ENCODE measurements at regions not wholly inside any gene's neighbourhood (a gene's known extent, or its start where the extent isn't known, plus 50 kb on each side); places are given as distances from the start of the nearest gene placed in this dataset.

DNA sequence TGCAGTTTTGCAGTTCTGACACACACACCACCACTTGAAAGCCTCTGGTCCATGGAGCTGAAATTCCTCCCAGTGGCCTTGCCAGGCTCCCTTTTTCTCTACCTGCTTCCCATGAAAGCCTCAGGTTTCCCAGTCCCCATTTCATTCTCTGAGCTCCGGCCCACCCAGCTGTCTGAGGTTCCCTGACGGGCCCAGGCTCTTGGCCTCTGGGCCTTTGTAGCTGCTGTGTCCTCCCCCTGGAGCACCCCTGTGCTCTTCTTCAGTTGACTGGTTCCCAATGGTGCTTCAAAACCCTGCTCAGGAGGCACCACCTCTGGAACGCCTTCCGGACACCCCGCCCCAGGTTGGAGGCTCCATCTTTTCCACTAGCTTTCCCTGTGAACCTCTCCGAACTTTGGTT, 155.9 kb upstream of the SHB start:
- DNase-seq = no peak

DNA sequence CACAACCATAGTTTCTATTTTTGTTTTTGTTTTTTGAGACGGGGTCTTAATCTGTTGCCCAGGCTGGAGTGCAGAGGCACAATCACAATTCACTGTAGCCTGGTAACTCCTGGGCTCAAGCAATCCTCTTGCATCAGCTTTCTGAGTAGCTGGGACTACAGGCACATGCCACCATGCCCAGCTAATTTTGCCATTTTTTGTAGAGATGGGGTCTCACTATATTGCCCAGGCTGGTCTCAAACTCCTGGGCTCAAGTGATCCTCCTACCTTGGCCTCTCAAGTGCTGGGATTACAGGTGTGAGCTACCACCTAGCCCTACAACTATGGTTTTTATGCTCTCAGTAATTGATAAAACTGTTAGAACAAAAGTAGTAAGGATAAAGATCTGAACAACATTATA, 147.5 kb upstream of the SHB start:
- no peak for DNase-seq

DNA sequence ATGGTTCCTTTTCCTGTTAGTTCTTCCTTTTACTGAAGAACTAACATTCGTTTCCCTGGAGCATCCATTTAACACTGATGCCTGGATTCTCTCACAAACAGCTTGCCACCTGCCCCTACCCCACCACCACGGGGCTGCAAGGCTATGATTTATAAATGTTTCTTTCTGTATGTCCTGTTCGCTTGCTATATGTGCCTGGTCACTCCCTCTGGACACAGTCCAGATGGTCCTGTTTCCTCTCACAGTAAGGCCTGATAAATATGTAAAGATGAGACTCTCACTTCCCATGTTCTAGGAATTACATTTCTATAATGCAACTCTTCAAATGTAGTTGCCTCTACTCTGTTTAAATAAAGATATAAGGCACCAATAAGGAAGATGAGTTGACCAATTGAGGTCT, 146.4 kb upstream of the SHB start:
- no peak for DNase-seq

DNA sequence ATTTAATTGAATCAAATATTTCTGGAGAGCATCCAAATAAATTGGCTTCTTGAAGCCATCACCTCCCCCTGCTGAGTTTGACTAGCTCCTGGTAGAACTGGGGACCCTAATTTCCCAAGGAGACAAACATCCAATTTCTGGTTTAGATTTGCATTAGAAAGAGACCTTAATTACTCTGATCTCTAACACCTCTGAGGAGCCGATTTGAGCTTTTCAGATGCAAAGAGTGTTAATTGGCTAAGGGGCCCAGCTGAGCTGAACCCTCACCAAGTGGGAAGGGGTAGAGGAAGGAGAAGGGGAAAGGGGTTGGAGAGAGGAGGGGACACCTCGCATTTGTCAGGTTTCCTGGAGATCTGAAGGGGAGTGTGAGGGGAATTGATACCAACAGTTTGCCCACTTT, 145.4 kb upstream of the SHB start:
- DNase-seq = no peak

DNA sequence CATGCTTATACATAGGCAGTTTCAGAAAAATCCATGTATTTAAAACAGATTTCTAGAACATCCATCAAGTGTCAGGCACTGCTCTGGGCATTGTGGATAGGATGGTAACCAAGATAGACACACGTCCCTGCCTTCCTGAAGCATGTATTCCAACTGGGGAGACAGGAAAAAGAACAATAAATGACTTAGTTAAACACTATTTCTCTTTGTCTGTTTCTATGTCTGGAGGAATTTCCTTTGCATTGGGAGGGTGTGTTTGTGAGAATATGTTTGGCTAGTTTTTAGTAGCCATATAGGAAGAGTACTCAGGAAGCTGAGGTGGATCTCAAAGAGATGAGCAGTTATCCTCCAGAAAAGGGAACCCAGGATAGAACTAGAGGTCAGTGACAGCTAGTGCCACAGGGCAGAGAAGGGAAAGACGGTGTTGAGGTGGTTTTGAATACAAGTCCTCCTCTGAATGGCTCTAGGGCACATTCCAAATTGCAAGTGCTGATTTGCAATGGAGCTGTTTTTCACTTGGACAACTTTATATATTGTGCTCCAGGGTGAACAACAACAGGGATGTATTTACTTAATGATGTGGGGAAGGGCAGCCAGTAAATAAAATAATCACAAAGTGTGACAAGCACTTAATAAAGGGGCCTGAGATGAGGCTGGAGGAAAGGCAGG, 144.7 kb upstream of the SHB start:
- DNase-seq = no peak

DNA sequence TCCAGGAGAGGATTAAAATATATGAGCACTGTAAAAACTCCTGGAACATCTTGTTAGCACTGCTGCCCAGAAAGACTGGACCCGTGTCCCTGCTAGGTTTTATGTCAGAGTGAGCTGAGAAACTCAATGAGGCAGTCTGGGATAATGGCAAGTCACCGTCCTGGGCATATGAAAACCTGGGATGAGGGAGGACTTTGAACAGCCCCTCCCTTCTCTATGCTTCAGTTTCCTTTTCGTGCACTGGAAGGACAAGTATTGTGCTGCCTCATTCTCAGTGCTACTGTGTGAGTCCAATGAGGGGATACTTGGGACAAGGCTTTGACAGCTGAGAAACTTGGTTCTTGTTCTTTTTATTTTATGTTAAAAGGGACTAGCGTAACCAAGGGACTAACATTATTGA, 143.0 kb upstream of the SHB start:
- no peak for DNase-seq

DNA sequence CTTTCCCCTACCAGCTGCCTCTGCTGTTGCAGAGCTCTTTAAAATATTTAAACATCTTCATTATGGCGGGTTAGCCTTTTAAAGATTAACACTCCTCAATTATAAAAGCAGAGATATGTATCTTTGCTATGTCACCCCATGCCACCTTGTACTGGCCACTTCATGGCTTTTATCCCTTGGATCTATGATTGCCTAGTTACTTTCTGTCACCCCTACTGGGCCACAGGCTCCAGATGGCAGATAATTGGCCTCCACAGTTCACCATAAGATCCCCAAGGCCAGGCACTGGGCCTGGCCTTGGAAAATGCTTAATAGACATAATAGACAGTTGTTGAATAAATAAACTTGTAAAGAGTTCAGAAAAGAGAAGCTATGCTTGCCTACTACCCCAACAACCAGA, 142.0 kb upstream of the SHB start:
- DNase-seq = no peak

DNA sequence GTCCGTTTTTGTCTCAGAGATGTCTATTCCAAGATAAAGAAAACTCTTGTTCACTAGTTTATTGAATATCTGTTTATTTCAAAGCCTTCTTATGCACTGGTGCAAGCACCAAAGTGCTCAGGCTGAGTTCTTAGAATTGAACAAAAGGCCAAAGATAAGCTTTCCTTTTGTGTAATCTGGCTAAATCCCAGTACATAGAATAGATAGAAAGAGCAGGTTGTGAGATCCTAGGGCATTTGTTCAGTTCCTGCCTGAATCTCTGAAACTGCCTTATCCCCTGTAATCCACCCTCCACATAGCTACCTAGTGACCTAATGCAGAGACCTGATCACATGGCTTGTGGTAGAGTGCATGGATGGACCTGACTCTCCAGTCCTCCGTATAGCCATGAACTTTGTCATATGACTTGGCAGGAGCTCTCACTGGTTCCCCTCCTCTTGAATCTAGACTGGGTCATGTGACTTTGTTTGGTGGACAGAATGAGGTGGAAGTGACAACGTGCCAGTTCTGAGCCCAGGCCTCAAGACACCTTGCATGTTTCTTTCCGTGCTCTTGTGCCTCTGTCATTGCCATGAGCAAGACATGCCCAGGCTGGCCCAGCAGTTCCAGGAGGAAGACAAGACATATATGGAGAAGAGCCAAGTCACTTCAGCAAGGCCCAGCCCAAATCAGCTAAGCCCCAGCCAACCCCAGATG, 139.3 kb upstream of the SHB start:
- no peak for DNase-seq

DNA sequence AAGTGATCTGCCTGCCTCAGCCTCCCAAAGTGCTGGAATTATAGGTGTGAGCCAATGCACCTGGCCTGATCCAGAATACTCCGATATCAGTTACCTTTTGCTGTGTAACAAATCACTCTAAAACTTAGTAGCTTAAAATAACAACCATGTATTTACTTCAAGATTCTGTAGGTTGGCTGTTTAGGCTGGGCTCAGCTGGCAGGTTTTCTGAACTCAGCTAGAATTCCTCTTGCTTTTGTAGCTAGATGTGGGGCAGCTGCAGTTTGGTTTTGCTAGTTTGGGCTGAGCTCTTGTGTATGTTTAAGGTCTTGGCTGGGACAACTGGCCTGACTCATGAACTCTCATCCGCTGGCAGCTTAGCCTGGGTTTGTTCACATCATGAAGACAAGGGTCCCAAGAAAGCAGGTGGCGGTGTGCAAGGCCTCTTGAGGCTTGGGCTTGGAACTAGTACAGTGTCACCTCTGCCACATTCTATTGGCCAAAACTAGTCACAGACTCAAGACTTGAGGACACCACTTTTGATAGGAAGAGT, 138.3 kb upstream of the SHB start:
- DNase-seq = no peak

DNA sequence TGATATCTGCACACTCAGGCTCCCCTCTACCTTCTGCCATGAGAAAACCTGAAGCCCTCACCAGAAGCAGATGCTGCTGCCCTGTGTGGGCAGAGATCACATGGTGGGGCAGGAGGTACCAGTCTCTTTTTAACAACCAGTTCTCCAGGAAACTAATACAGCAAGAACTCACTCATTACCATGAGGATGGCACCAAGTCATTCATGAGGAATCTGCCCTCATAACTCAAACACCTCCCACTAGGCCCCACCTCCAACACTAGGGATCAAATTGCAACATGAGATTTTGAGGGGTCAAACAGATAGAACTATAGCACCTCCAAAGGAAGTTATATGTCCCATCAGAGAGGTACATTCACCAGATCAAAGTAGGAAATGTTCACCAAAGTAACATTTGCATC, 136.3 kb upstream of the SHB start:
- DNase-seq = no peak

DNA sequence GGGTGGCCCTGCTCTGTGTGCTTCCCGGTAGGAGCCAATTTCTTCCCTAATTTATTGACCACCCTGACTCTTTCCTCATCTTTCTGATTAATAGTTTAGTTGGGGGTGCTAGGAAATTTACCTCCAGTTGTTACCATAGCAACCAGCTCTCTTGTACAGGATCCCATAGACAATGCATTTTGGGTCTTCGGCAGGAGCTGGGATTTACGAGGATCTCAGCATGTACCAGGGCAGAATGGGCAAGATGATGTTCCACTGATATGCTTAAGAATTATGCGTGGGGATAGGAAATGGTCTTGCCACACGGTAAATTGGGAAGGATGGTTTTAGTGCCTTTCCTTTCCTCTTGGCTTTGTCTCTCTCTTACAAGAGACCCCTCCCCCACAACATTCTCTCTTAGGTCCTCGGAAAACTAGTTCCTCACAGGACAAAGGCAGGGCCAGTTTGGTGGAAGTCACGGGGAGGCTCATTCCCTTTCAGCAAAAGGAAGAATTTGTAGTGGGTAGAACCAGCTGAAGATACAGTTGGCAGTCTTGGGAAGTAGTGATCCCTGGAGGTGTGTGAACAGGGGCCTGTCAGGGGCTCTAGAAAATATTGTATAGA, 133.4 kb upstream of the SHB start:
- DNase-seq = no peak

DNA sequence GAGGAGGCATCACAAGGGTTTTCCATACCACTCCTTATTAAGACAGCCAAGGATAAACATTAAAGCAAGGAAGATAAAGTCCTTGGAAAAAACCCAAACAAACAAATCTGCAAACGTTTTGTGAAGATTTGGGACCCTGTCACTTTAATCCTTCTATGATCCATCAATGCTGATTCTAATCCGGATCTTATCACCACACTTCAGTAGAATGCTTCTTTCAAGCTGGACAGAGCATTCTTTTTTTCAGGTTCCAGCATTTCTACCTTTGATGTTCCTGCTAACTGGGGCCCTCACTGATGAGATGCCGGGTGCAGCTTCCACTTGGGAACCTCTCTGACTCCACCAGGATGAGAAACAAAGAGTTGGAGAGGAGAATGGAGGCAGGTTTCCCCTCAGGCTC, 132.8 kb upstream of the SHB start:
- DNase-seq = no peak

DNA sequence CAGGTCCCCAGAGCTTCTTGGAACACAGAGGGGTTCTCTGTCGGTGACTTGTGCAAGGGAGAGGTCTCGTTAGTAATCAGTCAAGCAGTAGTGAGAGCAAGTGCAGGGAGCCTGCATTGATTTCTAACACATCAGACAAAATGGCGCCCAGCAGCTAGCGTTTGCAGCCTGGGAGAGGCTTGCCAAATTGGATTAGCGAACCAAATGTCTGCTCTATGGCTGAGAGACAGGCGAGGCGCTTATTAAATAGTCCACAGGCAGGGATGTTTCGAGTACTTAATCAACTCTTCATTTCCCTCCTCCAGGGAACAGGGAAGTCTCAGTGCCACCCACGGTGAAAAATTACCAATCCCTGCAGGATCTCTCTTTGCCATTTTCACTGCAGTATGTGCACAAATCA, 131.4 kb upstream of the SHB start:
- DNase-seq = no peak

DNA sequence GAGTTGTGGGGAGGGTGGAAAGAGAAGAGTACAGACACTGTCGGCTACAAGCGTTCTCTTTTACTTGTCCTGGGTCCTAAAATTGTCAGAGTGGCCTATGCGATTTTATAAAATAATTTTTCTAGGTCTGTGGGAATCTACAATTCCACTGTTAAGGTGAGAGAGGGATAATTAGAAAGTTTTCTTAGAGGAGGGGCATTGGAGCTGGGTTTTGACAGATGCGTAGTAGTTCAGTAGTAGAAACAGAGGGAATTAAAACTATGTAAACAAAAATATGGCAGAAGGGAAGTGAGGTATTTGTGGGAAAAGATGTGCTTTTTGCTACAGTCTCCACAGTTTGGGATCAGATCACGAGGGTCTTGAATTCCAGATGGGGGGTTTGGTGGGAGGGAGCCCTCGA, 129.1 kb upstream of the SHB start:
- DNase-seq = no peak

DNA sequence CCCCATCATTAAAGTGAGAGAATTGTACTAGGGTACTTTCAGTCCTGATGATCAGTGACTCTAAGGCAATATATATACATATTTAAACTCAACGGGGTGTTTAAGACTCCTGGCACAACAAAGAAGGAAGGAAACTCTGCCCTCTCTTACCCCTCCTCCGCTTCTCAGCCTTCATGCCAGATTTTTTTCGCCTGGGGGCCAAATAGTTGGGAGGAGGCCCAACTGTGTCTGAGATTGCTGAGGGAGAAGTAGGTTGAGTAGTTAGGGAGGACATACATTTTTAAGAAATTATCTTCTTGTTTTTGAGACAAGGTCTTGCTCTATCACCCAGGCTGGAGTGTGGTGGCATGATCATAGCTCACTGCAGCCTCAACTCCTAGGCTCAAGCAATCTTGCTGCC, 127.7 kb upstream of the SHB start:
- DNase-seq = no peak

DNA sequence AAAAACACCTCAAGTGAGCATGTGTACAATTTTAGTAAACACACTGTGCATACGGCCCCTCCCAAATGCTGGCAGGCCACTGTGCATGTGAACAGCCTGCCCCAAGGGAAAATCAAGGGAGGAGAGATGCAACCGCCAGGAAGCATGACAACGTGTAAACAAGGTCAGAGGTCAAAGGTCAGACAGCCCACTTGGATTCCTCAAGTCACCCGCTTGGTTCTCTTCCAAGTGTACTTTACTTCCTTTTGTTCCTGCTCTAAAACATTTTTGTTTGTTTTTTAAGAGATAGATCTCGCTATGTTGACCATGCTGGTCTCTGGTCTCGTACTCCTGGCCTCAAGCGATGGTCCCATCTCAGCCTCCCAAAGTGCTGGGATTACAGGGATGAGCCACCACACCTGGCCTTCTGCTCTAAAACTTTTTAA, 126.7 kb upstream of the SHB start:
- DNase-seq = no peak

DNA sequence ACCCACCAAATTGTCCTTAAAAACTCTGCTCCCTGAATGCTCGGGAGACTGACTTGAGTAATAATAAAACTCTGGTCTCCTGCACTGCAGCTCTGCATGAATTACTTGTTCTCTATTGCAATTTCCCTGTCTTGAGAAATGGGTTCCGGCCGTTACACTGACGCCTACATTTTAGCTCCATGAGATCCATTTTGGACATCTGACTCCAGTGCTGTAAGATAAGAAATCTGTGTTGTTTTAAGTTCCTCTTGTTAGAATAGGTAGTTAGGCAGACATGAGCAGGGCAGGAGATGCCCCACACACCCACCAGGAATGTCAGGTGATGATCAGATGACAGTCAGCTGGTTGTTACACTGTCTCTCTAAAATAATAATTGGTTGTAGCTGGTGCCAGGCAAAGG, 125.8 kb upstream of the SHB start:
- no peak for DNase-seq

DNA sequence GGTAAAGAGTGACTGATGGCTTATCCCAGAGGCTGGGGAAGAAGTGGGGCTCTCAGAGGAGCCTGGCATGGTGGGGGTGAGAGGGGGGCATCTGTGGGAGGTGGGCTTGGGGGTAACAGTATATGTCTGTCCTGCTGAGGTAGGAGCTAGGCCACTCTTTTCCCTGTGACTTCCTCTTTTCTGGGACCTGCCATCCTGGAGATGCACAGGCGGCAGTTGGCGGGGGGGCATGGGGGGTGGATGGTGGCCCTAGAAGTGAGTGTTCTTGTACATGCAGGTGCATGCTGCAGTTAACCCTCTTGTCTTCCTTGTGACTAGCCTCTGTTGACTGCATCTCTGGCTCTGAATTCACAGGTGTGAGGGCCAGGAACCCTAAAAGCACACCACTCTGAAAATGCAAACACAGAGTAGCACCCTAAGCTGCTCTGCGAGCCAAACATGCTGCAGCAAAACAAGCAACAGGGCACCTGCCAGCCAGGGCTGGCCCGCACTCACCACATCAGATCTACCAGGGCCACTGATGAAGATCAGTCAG, 123.8 kb upstream of the SHB start:
- DNase-seq = no peak

DNA sequence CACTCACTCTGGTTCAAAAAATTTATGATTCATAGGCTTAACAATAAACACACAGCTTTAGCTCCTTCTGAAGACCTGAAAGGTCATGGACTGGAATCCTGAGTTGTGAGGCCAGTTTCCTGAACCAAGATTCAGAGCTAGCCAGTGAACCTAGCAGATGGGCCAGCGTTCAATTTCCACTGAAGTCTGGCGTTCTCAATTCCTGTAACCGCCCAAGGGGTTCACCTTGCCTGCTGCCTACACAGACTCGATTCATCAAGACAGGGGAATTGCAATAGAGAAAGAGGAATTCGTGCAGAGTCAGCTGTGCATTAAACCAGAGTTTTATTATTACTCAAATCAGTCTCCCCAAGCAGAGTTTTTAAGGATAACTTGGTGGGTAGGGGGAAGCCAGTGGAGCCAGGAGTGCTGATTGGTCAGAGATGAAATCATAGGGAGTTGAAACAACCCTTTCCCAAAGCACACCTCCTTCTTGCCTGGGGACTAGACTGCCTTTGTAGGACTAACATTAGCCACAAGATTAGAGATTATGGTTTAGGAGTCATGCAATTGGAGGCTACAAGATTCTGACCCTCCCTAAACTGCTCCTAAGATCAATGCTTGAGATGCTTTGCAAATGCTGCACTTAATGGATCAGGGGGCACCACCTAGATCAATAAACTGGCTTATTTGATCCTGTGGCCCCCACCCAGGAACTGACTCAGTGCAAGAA, 117.5 kb upstream of the SHB start:
- DNase-seq = no peak

DNA sequence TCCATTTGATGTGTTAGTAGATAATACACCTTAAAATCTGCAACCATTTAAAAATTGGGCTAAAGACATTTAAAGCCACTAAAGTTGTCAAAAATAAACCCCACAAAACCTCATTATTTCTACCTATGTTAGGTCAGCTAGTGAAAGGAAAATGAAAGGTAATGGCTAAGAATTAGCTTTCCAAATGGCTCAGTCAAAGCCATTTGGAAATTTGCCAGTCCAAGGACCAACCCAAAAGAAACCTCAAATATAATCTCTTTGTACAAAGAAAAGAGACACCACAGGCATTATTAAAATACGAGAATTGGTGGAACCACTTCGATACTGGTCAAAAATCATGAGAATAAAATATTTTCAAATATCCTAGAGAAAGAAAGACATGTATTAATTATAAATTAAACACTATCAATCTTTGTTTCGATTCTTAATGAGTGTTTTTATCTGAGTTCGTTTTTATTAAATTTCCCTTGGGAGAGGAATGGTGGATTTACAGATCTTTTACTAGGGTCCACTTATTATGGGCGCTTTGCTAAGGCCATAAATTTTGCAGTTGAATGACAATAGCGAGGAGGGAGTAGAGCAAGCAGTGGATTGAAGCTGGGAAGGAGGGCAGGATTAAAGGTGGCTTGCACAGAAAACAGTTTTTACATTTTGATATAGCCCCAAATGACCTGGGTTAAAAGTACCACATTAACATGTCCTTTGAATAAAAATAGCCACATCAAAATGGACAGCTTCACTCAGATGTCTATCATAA, 116.8 kb upstream of the SHB start:
- no peak for DNase-seq

DNA sequence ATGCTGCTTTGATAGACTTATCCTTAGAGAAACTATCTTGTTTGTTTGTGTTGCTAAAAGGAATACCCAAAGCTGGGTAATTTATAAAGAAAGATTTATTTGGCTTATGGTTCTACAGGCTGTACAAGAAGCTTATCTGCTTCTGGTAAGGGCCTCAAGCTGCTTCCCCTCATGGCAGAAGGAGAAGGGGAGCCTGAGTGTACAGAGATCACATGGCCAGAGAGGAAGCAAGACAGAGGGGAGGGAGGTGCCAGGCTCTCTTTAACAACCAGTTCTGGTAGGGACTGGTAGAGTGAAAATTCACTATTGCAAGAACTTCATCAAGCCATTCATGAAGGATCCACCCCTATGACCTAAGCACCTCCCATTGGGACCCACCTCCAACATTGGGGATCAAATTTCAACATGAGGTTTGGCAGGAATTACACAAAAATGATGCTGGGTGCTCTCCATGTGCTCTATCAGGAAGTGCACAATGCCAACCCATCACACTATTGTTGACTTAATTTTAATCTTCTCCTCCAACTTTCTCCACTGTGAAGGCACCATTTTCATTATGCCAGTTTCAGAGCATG, 115.1 kb upstream of the SHB start:
- no peak for DNase-seq

DNA sequence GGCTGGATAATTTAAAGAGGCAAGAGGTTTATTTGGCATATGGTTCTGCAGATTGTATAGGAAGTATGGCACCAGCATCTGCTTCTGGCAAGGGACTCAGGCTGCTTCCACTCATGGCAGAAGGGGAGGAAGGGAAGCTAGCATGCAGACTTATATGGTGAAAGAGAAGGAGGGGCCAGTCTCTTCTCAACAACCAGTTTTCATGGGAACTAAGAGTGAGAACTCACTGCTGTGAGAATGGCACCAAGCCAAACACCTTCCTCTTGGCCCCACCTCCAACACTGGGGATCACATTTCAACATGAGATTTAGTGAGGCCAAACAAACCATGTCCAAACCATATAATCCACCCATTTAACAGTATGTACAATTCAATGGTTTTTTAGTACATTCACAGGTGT, 113.3 kb upstream of the SHB start:
- DNase-seq = no peak

Data from effector CD8-positive, alpha-beta T cell (primary cell).